PC-3 (cell line): ENCODE measurements at regions not wholly inside any gene's neighbourhood (a gene's known extent, or its start where the extent isn't known, plus 50 kb on each side); places are given as distances from the start of the nearest gene placed in this dataset.

Source experiments
- EZH2 ChIP-seq: fragments of 300-600 bp; sonication (generic); IDR thresholded peaks from one replicate; pipeline ENCODE4 v1.6.1; 2017; ENCODE audit warnings: antibody characterized with exemption, mild to moderate bottlenecking, low read length; ENCODE audit not compliant: unreplicated experiment
- TF ChIP-seq, protein P1 (sequence below): fragments of 300-600 bp; sonication (generic); conservative IDR thresholded peaks from 2 replicates; pipeline ENCODE4 v1.5.1; 2017; ENCODE audit warnings: antibody characterized with exemption, low read depth, mild to moderate bottlenecking, low read length

DNA sequence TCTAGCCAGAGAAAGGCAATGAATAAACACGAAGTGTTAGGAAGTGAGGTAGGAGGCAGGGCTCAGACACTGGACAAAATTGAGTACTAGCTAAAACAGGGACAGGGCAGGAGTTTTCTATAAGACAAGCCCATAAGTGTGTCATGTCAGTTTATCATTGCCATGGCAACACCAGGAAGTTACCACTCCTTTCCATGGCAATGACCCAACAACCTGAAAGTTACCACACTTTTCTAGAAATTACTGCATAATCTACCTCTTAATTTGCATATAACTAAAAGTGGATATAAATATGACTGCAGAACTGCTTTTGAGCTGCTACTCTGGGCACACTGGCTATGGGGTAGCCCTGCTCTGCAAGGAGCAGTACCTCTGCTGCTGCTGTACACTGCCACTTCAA is 442.5 kb upstream of the COX7C start:
- TF ChIP-seq EZH2: no peak
- TF ChIP-seq, protein P1, sequence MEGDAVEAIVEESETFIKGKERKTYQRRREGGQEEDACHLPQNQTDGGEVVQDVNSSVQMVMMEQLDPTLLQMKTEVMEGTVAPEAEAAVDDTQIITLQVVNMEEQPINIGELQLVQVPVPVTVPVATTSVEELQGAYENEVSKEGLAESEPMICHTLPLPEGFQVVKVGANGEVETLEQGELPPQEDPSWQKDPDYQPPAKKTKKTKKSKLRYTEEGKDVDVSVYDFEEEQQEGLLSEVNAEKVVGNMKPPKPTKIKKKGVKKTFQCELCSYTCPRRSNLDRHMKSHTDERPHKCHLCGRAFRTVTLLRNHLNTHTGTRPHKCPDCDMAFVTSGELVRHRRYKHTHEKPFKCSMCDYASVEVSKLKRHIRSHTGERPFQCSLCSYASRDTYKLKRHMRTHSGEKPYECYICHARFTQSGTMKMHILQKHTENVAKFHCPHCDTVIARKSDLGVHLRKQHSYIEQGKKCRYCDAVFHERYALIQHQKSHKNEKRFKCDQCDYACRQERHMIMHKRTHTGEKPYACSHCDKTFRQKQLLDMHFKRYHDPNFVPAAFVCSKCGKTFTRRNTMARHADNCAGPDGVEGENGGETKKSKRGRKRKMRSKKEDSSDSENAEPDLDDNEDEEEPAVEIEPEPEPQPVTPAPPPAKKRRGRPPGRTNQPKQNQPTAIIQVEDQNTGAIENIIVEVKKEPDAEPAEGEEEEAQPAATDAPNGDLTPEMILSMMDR: no peak
